Prostate gland (tissue), 2 donors: ENCODE measurements at regions not wholly inside any gene's neighbourhood (a gene's known extent, or its start where the extent isn't known, plus 50 kb on each side); places are given as distances from the start of the nearest gene placed in this dataset.
"Not testable (repeated sequence)": the region's sequence is repeated elsewhere in the genome, so short reads cannot be mapped to it uniquely, and the experiment has no call there.

Source experiments
- DNase-seq: peaks from one replicate; pipeline ENCODE4 v3.0.0-alpha.2; 2019; ENCODE audit warnings: low spot score
- H3K27ac ChIP-seq, 2 donors: fragments of 200-600 bp; sonication (generic); 2 replicates each; pipeline ENCODE4 v1.5.1; 2017 to 2019
- H3K27me3 ChIP-seq: fragments of 200-600 bp; sonication (generic); replicated peaks from 2 replicates; pipeline ENCODE4 v1.5.1; 2019; ENCODE audit not compliant: insufficient read depth
- H3K36me3 ChIP-seq, 2 donors: fragments of 200-600 bp; sonication (generic); 1 replicate in 1 of 2; 2 replicates in 1 of 2; pipeline versions ENCODE4 v1.5.1 to v1.8.1; 2017 to 2019
- H3K4me1 ChIP-seq: fragments of 200-600 bp; sonication (generic); replicated peaks from 2 replicates; pipeline ENCODE4 v1.5.1; 2019
- H3K4me3 ChIP-seq, 2 donors: fragments of 200-600 bp; sonication (generic); 2 replicates each; pipeline ENCODE4 v1.5.1; 2017 to 2019
- H3K9me3 ChIP-seq: fragments of 200-600 bp; sonication (generic); 2 replicates; pipeline ENCODE4 v1.5.1; 2017
- POLR2A ChIP-seq: fragments of 450-650 bp; IDR thresholded peaks from one replicate; pipeline ENCODE4 v1.6.1; 2016; ENCODE audit warnings: antibody characterized with exemption, mild to moderate bottlenecking
- POLR2AphosphoS5 ChIP-seq: sonication (generic); formaldehyde crosslinking; IDR thresholded peaks from one replicate; pipeline ENCODE4 v1.6.1; 2017; ENCODE audit warnings: antibody characterized with exemption
- WGBS: methylation state at CpG from one replicate; pipeline ENCODE4 v1.1.5; 2018; 5-methylcytosine and 5-hydroxymethylcytosine counted together
- intact Hi-C: fragments of 100-400 bp; cut with DNase I; formaldehyde crosslinking; loops from one replicate; pipeline ENCODE4 v1.14.2; 2022
- TF ChIP-seq, protein P1 (sequence below), 4 experiments: fragments of 200-600 bp in 2 of 4; fragments of 450-650 bp in 2 of 4; sonication (generic) in 2 of 4; IDR thresholded peaks; 1 replicate in 3 of 4; 2 replicates in 1 of 4; pipeline ENCODE4 v1.5.1; 2016 to 2019; ENCODE audit warnings: antibody characterized with exemption in 4 of 4, mild to moderate bottlenecking in 2 of 4, moderate library complexity in 2 of 4

DNA sequence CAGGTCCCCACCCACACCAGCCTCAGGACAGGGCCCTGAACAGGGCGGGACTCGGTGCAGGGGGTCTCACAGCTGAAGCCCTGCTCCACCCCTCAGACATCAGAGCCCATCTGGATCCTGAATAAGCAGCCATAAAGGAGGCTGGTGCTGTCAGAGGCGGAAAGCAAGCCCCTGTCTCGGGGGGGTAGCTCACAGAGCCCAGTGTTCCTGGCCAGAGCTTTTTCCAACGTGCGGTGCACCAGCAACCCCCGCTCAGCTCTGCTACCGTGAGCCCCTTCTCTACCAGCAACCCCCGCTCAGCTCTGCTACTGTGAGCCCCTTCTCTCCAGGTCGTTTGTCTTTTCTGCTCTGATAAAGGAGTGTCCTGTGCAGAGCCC, 136.5 kb upstream of the SFSWAP start:
- TF ChIP-seq, protein P1, sequence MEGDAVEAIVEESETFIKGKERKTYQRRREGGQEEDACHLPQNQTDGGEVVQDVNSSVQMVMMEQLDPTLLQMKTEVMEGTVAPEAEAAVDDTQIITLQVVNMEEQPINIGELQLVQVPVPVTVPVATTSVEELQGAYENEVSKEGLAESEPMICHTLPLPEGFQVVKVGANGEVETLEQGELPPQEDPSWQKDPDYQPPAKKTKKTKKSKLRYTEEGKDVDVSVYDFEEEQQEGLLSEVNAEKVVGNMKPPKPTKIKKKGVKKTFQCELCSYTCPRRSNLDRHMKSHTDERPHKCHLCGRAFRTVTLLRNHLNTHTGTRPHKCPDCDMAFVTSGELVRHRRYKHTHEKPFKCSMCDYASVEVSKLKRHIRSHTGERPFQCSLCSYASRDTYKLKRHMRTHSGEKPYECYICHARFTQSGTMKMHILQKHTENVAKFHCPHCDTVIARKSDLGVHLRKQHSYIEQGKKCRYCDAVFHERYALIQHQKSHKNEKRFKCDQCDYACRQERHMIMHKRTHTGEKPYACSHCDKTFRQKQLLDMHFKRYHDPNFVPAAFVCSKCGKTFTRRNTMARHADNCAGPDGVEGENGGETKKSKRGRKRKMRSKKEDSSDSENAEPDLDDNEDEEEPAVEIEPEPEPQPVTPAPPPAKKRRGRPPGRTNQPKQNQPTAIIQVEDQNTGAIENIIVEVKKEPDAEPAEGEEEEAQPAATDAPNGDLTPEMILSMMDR (IDR thresholded peaks at IDR 0.05) = no peak
- TF ChIP-seq POLR2A (no peak), POLR2AphosphoS5 (no peak)
- WGBS = 18% methylated on average over 10 of the region's 10 CpGs
- H3K9me3 ChIP-seq = no peaks in the 10 kb centered on the region
- intact Hi-C loops = no loop called here
- no peak for DNase-seq
- peaks cover 2% of the 10 kb centered on the region for H3K27me3 ChIP-seq
- H3K4me1 ChIP-seq = no peaks in the 10 kb centered on the region
- no peaks in the 10 kb centered on the region for H3K36me3 ChIP-seq
- no peak overlapping the region for H3K4me3 ChIP-seq
- H3K27ac ChIP-seq = no peak overlapping the region

DNA sequence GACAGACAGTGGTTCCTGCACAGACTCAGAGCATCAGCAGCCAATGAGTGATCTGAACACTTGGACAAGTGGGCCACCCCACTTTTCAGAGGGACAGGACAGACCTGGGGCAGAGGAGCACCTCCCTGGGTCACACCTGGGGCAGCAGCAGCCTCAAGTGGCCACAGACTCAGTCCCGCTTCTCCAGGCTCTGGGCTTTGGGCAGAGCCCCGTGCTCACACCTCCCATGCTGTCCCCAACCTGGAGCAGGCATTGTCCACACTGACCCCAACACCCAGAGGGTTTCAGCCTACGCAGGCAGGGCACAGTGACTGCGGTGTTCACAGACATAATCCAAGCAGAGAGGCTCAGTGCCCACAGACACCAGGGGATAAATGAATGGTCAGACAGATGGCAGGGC, 135.5 kb upstream of the SFSWAP start:
- Histone ChIP-seq H3K9me3 (no peaks in the 10 kb centered on the region), H3K27me3 (peaks cover 2% of the 10 kb centered on the region), H3K4me1 (no peaks in the 10 kb centered on the region), H3K4me3 (no peak overlapping the region), H3K27ac (no peak overlapping the region), H3K36me3 (no peaks in the 10 kb centered on the region)
- intact Hi-C loops = no loop called here
- 82% methylated on average over 3 of the region's 4 CpGs for WGBS
- no peak for DNase-seq
- TF ChIP-seq POLR2AphosphoS5 = no peak
- TF ChIP-seq, protein P1 (IDR thresholded peaks at IDR 0.05) = no peak
- TF ChIP-seq POLR2A = no peak

DNA sequence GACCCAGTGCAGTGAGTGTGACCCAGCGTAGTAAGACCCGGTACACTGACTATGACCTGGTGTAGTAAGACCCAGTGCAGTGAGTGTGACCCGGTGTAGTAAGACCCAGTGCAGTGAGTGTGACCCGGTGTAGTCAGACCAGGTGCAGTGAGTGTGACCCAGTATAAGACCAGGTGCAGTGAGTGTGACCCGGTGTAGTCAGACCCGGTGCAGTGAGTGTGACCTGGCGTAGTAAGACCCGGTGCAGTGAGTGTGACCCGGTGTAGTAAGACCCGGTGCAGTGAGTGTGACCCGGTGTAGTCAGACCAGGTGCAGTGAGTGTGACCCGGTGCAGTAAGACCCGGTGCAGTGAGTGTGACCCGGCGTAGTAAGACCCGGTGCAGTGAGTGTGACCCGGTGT, 134.2 kb upstream of the SFSWAP start:
- H3K27me3 ChIP-seq, H3K9me3 ChIP-seq, H3K36me3 ChIP-seq, H3K27ac ChIP-seq, H3K4me3 ChIP-seq, H3K4me1 ChIP-seq, intact Hi-C loops, DNase-seq: not testable (repeated sequence)
- 88% methylated on average over 17 of the region's 17 CpGs for whole genome bisulfite sequencing

DNA sequence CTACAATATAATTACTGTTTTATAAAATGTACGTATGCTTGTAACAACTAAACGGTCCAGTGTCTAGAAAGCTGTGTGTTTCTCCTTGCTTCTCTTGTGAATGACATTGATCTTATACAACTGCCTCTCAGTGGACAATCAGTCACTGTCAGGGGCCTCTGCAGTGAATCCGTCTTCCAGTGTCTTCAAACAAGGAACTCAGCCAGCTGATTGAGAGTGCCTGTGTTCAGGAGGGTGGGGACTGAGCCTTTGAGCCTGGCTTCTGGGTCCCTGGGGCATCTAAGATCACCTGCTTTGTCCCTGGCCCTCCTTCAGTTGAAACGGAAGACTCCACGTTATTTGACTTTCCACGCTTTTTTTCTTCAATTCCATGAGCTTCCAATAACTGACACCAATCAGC, 133.1 kb upstream of the SFSWAP start:
- Histone ChIP-seq H3K36me3 (no peaks in the 10 kb centered on the region), H3K4me3 (no peak overlapping the region), H3K27me3 (no peaks in the 10 kb centered on the region), H3K4me1 (no peaks in the 10 kb centered on the region), H3K9me3 (no peaks in the 10 kb centered on the region), H3K27ac (no peak overlapping the region)
- intact Hi-C loops = no loop called here
- 61% methylated on average over 6 of the region's 6 CpGs for WGBS
- TF ChIP-seq POLR2A (no peak), POLR2AphosphoS5 (no peak)
- TF ChIP-seq, protein P1 (IDR thresholded peaks at IDR 0.05) = no peak
- no peak for DNase-seq

DNA sequence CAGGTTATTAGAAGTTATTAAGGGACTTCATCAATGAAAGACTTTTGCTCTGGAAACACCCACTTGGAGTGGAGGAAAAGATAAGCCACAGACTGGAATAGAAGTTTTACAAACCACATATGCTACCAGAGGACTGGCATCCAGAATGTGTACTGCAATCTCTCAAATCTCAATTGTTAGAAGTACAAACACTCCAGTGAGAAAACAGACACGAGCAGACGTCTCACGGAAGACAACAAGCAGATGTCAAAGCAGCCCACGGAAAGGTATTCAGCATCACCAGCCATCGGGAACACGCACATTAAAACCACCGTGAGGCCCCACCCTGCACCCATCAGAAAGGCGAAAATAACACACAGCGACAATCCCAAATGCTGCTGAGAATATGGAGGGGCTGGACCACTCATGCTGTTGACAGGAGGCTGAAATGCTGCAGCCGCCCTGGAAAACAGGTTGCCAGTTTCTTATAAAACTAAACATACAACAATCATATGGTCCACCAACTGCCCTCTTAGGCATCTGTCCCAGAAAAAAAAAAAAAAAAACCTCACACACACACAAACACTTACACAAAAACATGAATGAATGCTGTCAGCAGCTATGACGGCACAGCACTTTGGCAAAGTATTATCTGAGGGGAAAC, 131.9 kb upstream of the SFSWAP start:
- H3K27ac ChIP-seq = no peak overlapping the region
- no peaks in the 10 kb centered on the region for H3K27me3 ChIP-seq
- TF ChIP-seq, protein P1 (IDR thresholded peaks at IDR 0.05) = no peak
- no peak for TF ChIP-seq POLR2A
- no peak for TF ChIP-seq POLR2AphosphoS5
- intact Hi-C loops = no loop called here
- WGBS = 34% methylated on average over 11 of the region's 11 CpGs
- H3K4me3 ChIP-seq = no peak overlapping the region
- H3K4me1 ChIP-seq = no peaks in the 10 kb centered on the region
- DNase-seq = no peak
- no peaks in the 10 kb centered on the region for H3K9me3 ChIP-seq
- H3K36me3 ChIP-seq = no peaks in the 10 kb centered on the region
